Breast epithelium (tissue), 3 donors: ENCODE measurements at regions not wholly inside any gene's neighbourhood (a gene's known extent, or its start where the extent isn't known, plus 50 kb on each side); places are given as distances from the start of the nearest gene placed in this dataset.

Experiments used
- CTCF ChIP-seq, 3 donors: fragments of 450-650 bp; IDR thresholded peaks; one replicate each; pipeline ENCODE4 v1.5.1; 2016 to 2017; ENCODE audit warnings: antibody characterized with exemption in 3 of 3, mild to moderate bottlenecking in 3 of 3, moderate library complexity in 3 of 3
- POLR2AphosphoS5 ChIP-seq, 3 donors: sonication (generic); formaldehyde crosslinking; IDR thresholded peaks; one replicate each; pipeline ENCODE4 v1.6.1; 2017; ENCODE audit warnings: antibody characterized with exemption in 3 of 3

DNA sequence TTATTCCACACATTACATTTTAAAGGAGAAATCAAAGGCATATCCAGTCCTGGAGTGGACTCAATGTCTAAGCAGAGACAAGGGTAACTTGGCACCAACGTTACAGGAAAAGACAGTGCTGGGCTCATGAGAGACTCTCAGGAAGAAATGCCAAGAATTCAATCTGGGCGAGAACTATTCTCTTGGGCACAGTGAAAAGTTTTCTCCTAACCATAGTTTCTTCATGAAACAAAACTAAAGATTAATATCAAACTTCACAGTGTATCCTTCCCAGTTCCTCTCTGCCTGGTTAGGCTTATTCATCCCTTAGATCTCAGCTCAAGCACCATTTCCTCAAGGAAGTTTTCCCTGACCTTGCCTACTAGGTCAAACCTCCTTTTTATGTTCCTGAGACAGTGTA is 109.4 kb upstream of the TLL1 start:
- TF ChIP-seq CTCF (IDR thresholded peaks at IDR 0.05) = no peak
- TF ChIP-seq POLR2AphosphoS5 (IDR thresholded peaks at IDR 0.05) = no peak
